ENCODE measurements at regions not wholly inside any gene's neighbourhood (a gene's known extent, or its start where the extent isn't known, plus 50 kb on each side); places are given as distances from the start of the nearest gene placed in this dataset.

DNA sequence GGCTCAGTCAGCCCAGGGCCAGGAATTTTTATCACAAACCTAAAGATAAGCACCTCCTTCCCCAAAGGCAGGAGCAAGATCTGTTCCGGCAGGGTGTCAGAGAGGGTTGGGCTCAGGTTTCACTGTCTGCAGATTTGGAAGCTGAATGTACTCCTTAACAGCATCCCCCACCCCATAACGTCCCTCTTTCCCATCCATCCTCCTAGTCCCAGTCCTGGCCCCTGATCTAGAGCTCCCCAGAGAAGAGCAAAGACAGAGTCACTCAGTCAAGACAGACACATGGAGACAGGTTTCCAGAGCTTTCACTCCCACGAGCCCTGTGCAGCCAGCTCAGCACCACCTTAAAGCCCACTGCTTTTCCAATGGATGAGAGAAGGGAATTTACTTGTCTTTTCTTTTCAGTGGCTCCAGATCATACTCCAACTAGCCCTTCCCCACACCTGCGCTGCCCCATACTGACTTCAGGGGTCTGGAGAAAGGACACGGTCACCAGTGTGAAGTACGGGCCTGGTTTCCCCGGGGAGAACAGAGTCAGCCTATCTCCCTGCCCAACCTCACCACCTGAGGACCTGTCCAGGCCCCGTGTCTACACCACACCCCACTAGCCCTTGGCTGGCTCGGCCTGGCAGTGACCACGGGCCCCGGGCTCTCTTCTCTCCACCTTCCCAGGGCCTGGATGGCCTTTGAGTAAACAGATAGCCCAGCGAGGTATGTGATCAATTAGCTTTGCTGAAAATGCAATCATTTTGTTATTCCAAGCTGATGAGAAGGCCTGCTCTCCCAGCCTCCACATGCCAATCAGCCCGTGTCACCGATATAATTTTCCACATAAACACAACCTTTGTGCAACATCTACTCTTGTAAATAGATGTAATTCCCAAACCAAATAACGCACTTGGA is 249.1 kb downstream of the FOXD2 start:
- H3K4me1 ChIP-seq: peaks cover 0 to 17% (median 13%) of the 10 kb centered on the region in 4 donors
- peaks cover 0 to 12% (median 0%) of the 10 kb centered on the region in 3 donors for H3K27me3 ChIP-seq
- no peak overlapping the region for H3K4me3 ChIP-seq
- no peaks in the 10 kb centered on the region for H3K9me3 ChIP-seq
- intact Hi-C loops (cut with DNase I): no loop called here
- H3K27ac ChIP-seq: no peak overlapping the region
- DNase-seq: peak; percentile 52
- TF ChIP-seq POLR2AphosphoS5 (IDR thresholded peaks at IDR 0.05): no peak
- TF ChIP-seq EP300 (IDR thresholded peaks at IDR 0.05): no peak
- TF ChIP-seq CTCF (IDR thresholded peaks at IDR 0.05): no peak
- no peak for TF ChIP-seq POLR2A (IDR thresholded peaks at IDR 0.05)
- H3K36me3 ChIP-seq: no peaks in the 10 kb centered on the region
- WGBS, 2 donors: 88 to 89% methylated on average over 15 of the region's 15 CpGs

DNA sequence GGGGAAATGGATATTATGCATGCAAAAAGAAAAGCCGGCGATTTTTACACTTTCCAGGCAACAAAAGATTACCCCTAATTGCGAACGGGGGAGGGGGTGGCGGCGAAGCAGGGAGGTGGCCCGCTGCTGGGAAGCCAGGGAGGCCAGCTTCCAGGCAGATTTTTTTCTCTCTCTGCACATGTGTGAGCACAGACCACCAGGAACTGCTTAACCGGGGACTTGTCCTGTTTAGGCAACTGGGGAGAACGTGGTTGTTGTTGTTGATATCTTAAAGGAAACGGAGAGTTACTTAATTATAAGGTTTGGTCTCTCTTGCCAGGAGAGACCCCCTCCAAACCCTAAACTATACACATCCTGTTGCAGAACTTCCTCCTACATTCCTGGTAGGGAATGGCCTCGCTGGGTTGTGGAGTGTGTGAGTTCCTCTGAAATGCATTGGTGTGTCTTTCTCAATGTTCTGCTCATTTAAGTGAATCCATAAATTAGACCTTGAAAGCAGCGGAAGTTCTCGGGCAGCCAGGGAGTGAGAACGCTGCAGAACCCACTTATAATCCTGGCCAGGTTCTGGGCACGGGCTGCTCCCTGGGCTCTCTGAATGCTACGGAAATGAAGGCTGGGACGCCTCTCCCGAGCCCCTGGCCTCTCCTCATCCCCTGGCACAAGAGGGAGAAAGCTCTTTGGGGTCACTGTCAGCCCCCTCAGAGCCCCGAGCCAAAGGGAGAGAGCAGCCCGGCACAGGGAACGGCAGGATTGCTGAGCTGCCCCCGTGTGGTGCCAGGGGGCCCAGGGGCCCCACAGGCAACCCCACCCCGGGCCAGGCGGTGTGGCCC is 250.0 kb downstream of the FOXD2 start:
- TF ChIP-seq EP300 (IDR thresholded peaks at IDR 0.05): no peak
- TF ChIP-seq POLR2A (IDR thresholded peaks at IDR 0.05): no peak
- TF ChIP-seq CTCF (IDR thresholded peaks at IDR 0.05): no peak
- TF ChIP-seq POLR2AphosphoS5 (IDR thresholded peaks at IDR 0.05): no peak
- Histone ChIP-seq H3K27ac (no peak overlapping the region), H3K36me3 (no peaks in the 10 kb centered on the region), H3K4me1 (peaks cover 0 to 17% (median 13%) of the 10 kb centered on the region in 4 donors), H3K9me3 (no peaks in the 10 kb centered on the region), H3K27me3 (peaks cover 0 to 12% (median 0%) of the 10 kb centered on the region in 3 donors), H3K4me3 (no peak overlapping the region)
- DNase-seq: peak; percentile 48
- 64 to 89% methylated on average over 24 of the region's 24 CpGs for WGBS, 2 donors
- intact Hi-C loops (cut with DNase I): no loop called here

- TF ChIP-seq CTCF (IDR thresholded peaks at IDR 0.05): no peak
- TF ChIP-seq EP300 (IDR thresholded peaks at IDR 0.05): no peak
- no peak for TF ChIP-seq POLR2AphosphoS5 (IDR thresholded peaks at IDR 0.05)
- no peak for TF ChIP-seq POLR2A (IDR thresholded peaks at IDR 0.05)
- intact Hi-C loops (cut with DNase I): no loop called here
- H3K27ac ChIP-seq: no peak overlapping the region
- H3K9me3 ChIP-seq: no peaks in the 10 kb centered on the region
- H3K36me3 ChIP-seq: no peaks in the 10 kb centered on the region
- H3K4me1 ChIP-seq: peaks cover 0 to 17% (median 13%) of the 10 kb centered on the region in 4 donors
- DNase-seq: peak; percentile 45
- peaks cover 0 to 12% (median 0%) of the 10 kb centered on the region in 3 donors for H3K27me3 ChIP-seq
- 90 to 93% methylated on average over 19 of the region's 19 CpGs for WGBS, 2 donors
- H3K4me3 ChIP-seq: no peak overlapping the region
These were observed 250.8 kb downstream of the FOXD2 start for GRCh38 chr1:47688461-47689296.

GRCh38 chr1:47689894-47690293 is 252.1 kb downstream of the FOXD2 start:
- no peak for TF ChIP-seq POLR2A (IDR thresholded peaks at IDR 0.05)
- no peak for TF ChIP-seq EP300 (IDR thresholded peaks at IDR 0.05)
- no peak for TF ChIP-seq POLR2AphosphoS5 (IDR thresholded peaks at IDR 0.05)
- no peak for TF ChIP-seq CTCF (IDR thresholded peaks at IDR 0.05)
- peaks cover 0 to 13% (median 10%) of the 10 kb centered on the region in 4 donors for H3K4me1 ChIP-seq
- intact Hi-C loops (cut with DNase I): no loop called here
- WGBS, 2 donors: 88 to 92% methylated on average over 11 of the region's 11 CpGs
- no peak overlapping the region for H3K27ac ChIP-seq
- no peaks in the 10 kb centered on the region for H3K36me3 ChIP-seq
- peak; percentile 12 for DNase-seq
- H3K9me3 ChIP-seq: no peaks in the 10 kb centered on the region
- peaks cover 0 to 12% (median 0%) of the 10 kb centered on the region in 3 donors for H3K27me3 ChIP-seq
- H3K4me3 ChIP-seq: no peak overlapping the region

All from sigmoid colon (tissue), 6 donors.